AG09309 (cell line): ENCODE measurements at regions not wholly inside any gene's neighbourhood (a gene's known extent, or its start where the extent isn't known, plus 50 kb on each side); places are given as distances from the start of the nearest gene placed in this dataset.

Experiments
- DNase-seq: peaks from one replicate; pipeline ENCODE4 v3.0.0-alpha.2; 2010; ENCODE audit warnings: low read depth
- H3K4me3 ChIP-seq: 2 replicates; pipeline ENCODE4 v1.5.1; 2011; ENCODE audit warnings: mild to moderate bottlenecking, low read depth, low read length, moderate library complexity; ENCODE audit not compliant: control insufficient read depth
- TF ChIP-seq, protein P1 (sequence below): IDR thresholded peaks from 2 replicates; pipeline ENCODE4 v1.5.1; 2011; ENCODE audit warnings: mild to moderate bottlenecking, low read depth, low read length, inconsistent platforms; ENCODE audit not compliant: insufficient read depth, control insufficient read depth; ENCODE audit errors: missing control alignments

DNA sequence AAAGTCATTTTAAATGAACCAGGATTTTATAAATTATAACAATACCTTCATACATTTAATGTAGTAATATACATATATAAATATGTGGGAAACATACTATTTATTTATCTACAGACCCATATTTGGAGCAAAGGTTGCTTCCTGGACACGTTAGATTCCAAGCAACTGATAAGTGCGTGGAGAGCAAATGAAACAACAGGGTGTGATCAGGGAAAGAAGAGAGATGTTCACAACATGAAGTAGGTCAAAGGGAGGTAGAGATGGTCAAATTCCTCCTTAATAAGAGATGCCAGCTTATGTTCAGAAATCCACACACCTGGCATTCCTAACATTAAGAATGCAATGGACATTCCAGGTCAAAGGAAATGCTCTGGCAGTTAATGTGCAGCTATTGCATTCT, 53.1 kb upstream of the HPGD start:
- no peak overlapping the region for H3K4me3 ChIP-seq
- no peak for DNase-seq
- TF ChIP-seq, protein P1, sequence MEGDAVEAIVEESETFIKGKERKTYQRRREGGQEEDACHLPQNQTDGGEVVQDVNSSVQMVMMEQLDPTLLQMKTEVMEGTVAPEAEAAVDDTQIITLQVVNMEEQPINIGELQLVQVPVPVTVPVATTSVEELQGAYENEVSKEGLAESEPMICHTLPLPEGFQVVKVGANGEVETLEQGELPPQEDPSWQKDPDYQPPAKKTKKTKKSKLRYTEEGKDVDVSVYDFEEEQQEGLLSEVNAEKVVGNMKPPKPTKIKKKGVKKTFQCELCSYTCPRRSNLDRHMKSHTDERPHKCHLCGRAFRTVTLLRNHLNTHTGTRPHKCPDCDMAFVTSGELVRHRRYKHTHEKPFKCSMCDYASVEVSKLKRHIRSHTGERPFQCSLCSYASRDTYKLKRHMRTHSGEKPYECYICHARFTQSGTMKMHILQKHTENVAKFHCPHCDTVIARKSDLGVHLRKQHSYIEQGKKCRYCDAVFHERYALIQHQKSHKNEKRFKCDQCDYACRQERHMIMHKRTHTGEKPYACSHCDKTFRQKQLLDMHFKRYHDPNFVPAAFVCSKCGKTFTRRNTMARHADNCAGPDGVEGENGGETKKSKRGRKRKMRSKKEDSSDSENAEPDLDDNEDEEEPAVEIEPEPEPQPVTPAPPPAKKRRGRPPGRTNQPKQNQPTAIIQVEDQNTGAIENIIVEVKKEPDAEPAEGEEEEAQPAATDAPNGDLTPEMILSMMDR = no peak
